HCT116 (cell line): ENCODE measurements at regions not wholly inside any gene's neighbourhood (a gene's known extent, or its start where the extent isn't known, plus 50 kb on each side); places are given as distances from the start of the nearest gene placed in this dataset.

ENCODE experiments used
- ATAC-seq: fragments of 200-7000 bp; cut with Tn5 transposase; 2 replicates; pipeline ENCODE4 v1.9.1; 2020; ENCODE audit warnings: mild to moderate bottlenecking, moderate library complexity
- BruUV-seq: library from RNA; stranded (reverse); fragments of 400-500 nt; replicated peaks from 2 replicates; lab custom pipeline; 2021; lab: Mats Ljungman, UMichigan
- CTCF ChIA-PET: fragments of 300-600 bp; sonication (Branson Sonifier 250); formaldehyde crosslinking; loops from one replicate; lab custom pipeline; 2021; ENCODE audit warnings: antibody characterized with exemption; lab: Charles Lee
- POLR2A ChIA-PET: fragments of 300-600, 350-600 bp; sonication (Branson Sonifier 250); formaldehyde crosslinking; loops from one replicate; lab custom pipeline; 2021; ENCODE audit warnings: antibody characterized with exemption; lab: Charles Lee
- RAD21 ChIA-PET, 2 experiments: fragments of 300-600 bp; sonication (Branson Sonifier 250); formaldehyde crosslinking; loops; one replicate each; lab custom pipeline; 2023; ENCODE audit warnings: low total read pairs in 2 of 2; ENCODE audit not compliant: uncharacterized antibody in 2 of 2, unreplicated experiment in 2 of 2, low non-redundant PET in 1 of 2; lab: Charles Lee
- DNase-seq: peaks from one replicate; pipeline ENCODE4 v3.0.0-alpha.2; 2010; ENCODE audit warnings: low read depth, low spot score
- H2AFZ ChIP-seq: fragments of 200-600 bp; shearing (Covaris generic), sonication (generic); 2 replicates; pipeline ENCODE4 v1.6.1; 2017; ENCODE audit warnings: low read depth, mixed run types, mixed read lengths, antibody characterized with exemption, low read length; ENCODE audit not compliant: poor library complexity, severe bottlenecking
- H3K27ac ChIP-seq: 2 replicates; pipeline ENCODE4 v1.5.1; 2012; ENCODE audit warnings: low read depth, low read length
- H3K27me3 ChIP-seq: fragments of 200-600 bp; sonication (generic); 2 replicates; pipeline ENCODE4 v1.6.1; 2016; ENCODE audit warnings: mixed run types, low read length, mixed read lengths; ENCODE audit not compliant: insufficient read depth
- H3K36me3 ChIP-seq, 2 experiments: fragments of 200-500 bp in 1 of 2; fragments of 200-600 bp in 1 of 2; sonication (Bioruptor generic) in 1 of 2; sonication (generic) in 1 of 2; 2 replicates each; pipeline versions ENCODE4 v1.5.1 to v1.6.1; 2014 to 2016; ENCODE audit warnings: low read length in 2 of 2, inconsistent platforms in 1 of 2, mixed read lengths in 1 of 2, mixed run types in 1 of 2; ENCODE audit not compliant: insufficient read depth in 2 of 2, control insufficient read depth in 1 of 2
- H3K4me1 ChIP-seq, 2 experiments: fragments of 200-600 bp in 1 of 2; sonication (generic) in 1 of 2; 2 replicates each; pipeline versions ENCODE4 v1.5.1 to v1.6.1; 2012 to 2017; ENCODE audit warnings: low read length in 2 of 2, inconsistent platforms in 1 of 2, mild to moderate bottlenecking in 1 of 2, mixed read lengths in 1 of 2, mixed run types in 1 of 2, moderate library complexity in 1 of 2; ENCODE audit not compliant: insufficient read depth in 2 of 2, control insufficient read depth in 1 of 2
- H3K4me2 ChIP-seq: fragments of 200-600 bp; sonication (generic); 2 replicates; pipeline ENCODE4 v1.6.1; 2017; ENCODE audit warnings: mixed run types, low read length, mixed read lengths
- H3K4me3 ChIP-seq, 2 experiments: fragments of 200-600 bp in 1 of 2; sonication (generic) in 1 of 2; replicated peaks in 1 of 2; 2 replicates each; pipeline ENCODE4 v1.5.1; 2011 to 2016; ENCODE audit warnings: low read length in 2 of 2, control low read depth in 1 of 2, low read depth in 1 of 2, mild to moderate bottlenecking in 1 of 2, mixed read lengths in 1 of 2, mixed run types in 1 of 2
- H3K79me2 ChIP-seq: fragments of 200-600 bp; sonication (generic); 2 replicates; pipeline ENCODE4 v1.6.1; 2017; ENCODE audit warnings: mild to moderate bottlenecking, mixed run types, low read length, moderate library complexity, mixed read lengths; ENCODE audit not compliant: insufficient read depth
- H3K9ac ChIP-seq: fragments of 200-600 bp; sonication (generic); 2 replicates; pipeline ENCODE4 v1.6.1; 2016; ENCODE audit warnings: low read length, mixed read lengths
- H3K9me2 ChIP-seq: fragments of 200-600 bp; sonication (generic), shearing (Covaris generic); 2 replicates; pipeline ENCODE4 v1.6.1; 2017; ENCODE audit warnings: mixed run types, mild to moderate bottlenecking, moderate library complexity; ENCODE audit not compliant: insufficient read depth
- H3K9me3 ChIP-seq, 2 experiments: fragments of 200-500 bp in 1 of 2; fragments of 200-600 bp in 1 of 2; sonication (Bioruptor generic) in 1 of 2; sonication (generic) in 1 of 2; 2 replicates each; pipeline ENCODE4 v1.6.1; 2014 to 2017; ENCODE audit warnings: low read length in 2 of 2, mixed read lengths in 2 of 2, inconsistent platforms in 1 of 2, low read depth in 1 of 2, mild to moderate bottlenecking in 1 of 2, mixed run types in 1 of 2, moderate library complexity in 1 of 2; ENCODE audit not compliant: control insufficient read depth in 1 of 2, insufficient read depth in 1 of 2
- H4K20me1 ChIP-seq: fragments of 200-600 bp; sonication (generic), shearing (Covaris generic); 2 replicates; pipeline ENCODE4 v1.6.1; 2017; ENCODE audit warnings: mixed run types, mild to moderate bottlenecking, moderate library complexity; ENCODE audit not compliant: insufficient read depth
- CEBPB ChIP-seq: IDR thresholded peaks from 2 replicates; pipeline ENCODE4 v1.6.1; 2012; ENCODE audit warnings: low read depth
- EGR1 ChIP-seq: IDR thresholded peaks from 2 replicates; pipeline ENCODE4 v1.6.1; 2012; ENCODE audit warnings: low read depth
- FOSL1 ChIP-seq: IDR thresholded peaks from 2 replicates; pipeline ENCODE4 v1.6.1; 2012; ENCODE audit warnings: low read depth
- JUND ChIP-seq: IDR thresholded peaks from 2 replicates; pipeline ENCODE4 v1.6.1; 2012
- POLR2A ChIP-seq: IDR thresholded peaks from 2 replicates; pipeline ENCODE4 v1.7.0; 2011; ENCODE audit warnings: borderline replicate concordance; ENCODE audit not compliant: insufficient read depth, insufficient read length; ENCODE audit errors: extremely low read depth
- RAD21 ChIP-seq: IDR thresholded peaks from 2 replicates; pipeline ENCODE4 v1.6.1; 2012; ENCODE audit warnings: low read depth, mild to moderate bottlenecking
- SIN3A ChIP-seq: IDR thresholded peaks from 2 replicates; pipeline ENCODE4 v1.6.1; 2012; ENCODE audit warnings: low read depth
- SP1 ChIP-seq: IDR thresholded peaks from 2 replicates; pipeline ENCODE4 v1.6.1; 2012; ENCODE audit warnings: low read depth
- SRF ChIP-seq: IDR thresholded peaks from 2 replicates; pipeline ENCODE4 v1.6.1; 2012; ENCODE audit warnings: low read depth
- TCF7L2 ChIP-seq: IDR thresholded peaks from 2 replicates; pipeline ENCODE4 v1.7.0; 2011; ENCODE audit warnings: borderline replicate concordance, inconsistent platforms; ENCODE audit not compliant: insufficient read depth, insufficient read length; ENCODE audit errors: extremely low read depth
- YY1 ChIP-seq: IDR thresholded peaks from 2 replicates; pipeline ENCODE4 v1.6.1; 2011; ENCODE audit warnings: low read length, low read depth, moderate library complexity, mild to moderate bottlenecking; ENCODE audit not compliant: insufficient replicate concordance; ENCODE audit errors: extremely low read depth
- ZFX ChIP-seq: fragments of 450-650 bp; IDR thresholded peaks from 2 replicates; pipeline ENCODE4 v1.6.1; 2017
- ZNF274 ChIP-seq: fragments of 200-500 bp; sonication (Bioruptor generic); IDR thresholded peaks from 2 replicates; pipeline ENCODE4 v1.6.1; 2014; ENCODE audit warnings: mild to moderate bottlenecking, low read depth, low read length, inconsistent platforms
- intact Hi-C: fragments of 100-400 bp; cut with micrococcal nuclease; formaldehyde crosslinking; loops from 2 replicates; pipeline ENCODE4 v1.10.0; 2022
- TF ChIP-seq, protein P1 (sequence below): IDR thresholded peaks from 2 replicates; pipeline ENCODE4 v1.6.1; 2012
- TF ChIP-seq, protein P2 (sequence below): IDR thresholded peaks from 2 replicates; pipeline ENCODE4 v1.6.1; 2012

DNA sequence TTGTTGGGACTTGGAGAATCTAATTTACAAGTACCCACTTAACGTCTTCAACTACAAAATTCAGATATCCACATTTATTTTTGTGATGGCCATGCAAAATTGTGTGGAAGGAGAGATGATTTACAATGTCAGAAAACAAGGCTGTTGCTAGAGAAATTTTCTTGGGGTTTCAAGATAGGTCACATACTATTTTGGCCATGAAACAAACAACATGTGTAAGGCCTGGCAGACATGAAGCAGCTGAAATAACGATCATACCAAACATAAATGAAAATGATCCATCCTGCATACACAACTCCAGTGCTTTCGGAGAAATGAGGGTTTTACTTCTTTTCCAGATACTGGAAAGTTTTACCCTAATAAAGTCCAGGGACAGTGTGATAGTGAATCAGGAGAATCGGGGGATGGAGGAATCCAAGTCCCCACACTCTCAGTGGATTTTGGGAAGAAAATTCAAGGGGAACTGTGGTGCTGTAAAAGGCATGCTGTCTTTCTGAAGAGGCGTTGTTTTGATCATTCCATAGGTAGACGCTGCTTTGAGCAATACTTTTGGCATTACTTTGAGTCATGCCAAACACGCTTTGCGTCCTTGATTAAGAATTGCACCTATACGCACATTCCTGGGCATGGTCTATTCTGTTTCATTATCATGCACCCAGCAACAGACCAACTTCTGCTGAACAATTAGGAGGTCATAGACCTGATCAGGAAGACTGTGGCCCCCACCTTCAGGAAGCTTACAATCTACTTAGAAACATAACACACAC is 79.4 kb downstream of the POU3F3 start:
- Histone ChIP-seq H4K20me1 (no peaks in the 10 kb centered on the region), H3K4me2 (no peak overlapping the region), H3K9me2 (no peaks in the 10 kb centered on the region), H3K4me3 (no peak overlapping the region), H3K9ac (no peak overlapping the region), H3K27me3 (peaks cover 16% of the 10 kb centered on the region), H2AFZ (no peak overlapping the region), H3K27ac (no peak overlapping the region), H3K36me3 (no peaks in the 10 kb centered on the region), H3K4me1 (no peaks in the 10 kb centered on the region), H3K9me3 (no peaks in the 10 kb centered on the region), H3K79me2 (no peaks in the 10 kb centered on the region)
- intact Hi-C loops: no loop called here
- CTCF ChIA-PET: no interaction called here
- TF ChIP-seq SIN3A: no peak
- no peak for TF ChIP-seq YY1
- TF ChIP-seq EGR1: no peak
- TF ChIP-seq ZFX: no peak
- no peak for TF ChIP-seq POLR2A
- no peak for TF ChIP-seq JUND
- POLR2A ChIA-PET: no interaction called here
- DNase-seq (no peak), ATAC-seq (no peak)
- BruUV-seq: no TSS peak
- RAD21 ChIA-PET: no interaction called here

DNA sequence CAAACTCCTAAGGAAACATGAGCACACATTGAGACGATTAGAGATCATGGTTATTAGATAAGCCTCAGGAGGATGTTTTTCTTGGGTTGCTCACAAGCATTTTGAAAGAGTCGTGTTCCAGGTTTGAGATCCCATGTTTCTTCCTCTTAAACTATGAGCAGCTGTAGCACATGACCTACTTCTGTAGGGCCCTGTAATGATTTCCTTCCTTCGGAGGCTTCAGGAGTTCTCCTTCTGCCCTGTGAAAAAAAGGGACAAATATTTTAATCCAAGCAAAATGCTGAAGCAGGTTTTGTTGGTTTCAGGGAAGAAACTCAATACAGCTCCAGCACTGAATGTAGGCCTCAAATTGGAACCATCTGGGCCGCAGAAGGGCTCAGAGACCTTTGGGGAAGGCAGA is 82.6 kb downstream of the POU3F3 start:
- Histone ChIP-seq H3K4me3 (no peak overlapping the region), H3K79me2 (no peaks in the 10 kb centered on the region), H3K4me1 (no peaks in the 10 kb centered on the region), H3K9me2 (no peaks in the 10 kb centered on the region), H3K9ac (no peak overlapping the region), H3K27ac (no peak overlapping the region), H3K9me3 (no peaks in the 10 kb centered on the region), H2AFZ (no peak overlapping the region), H3K4me2 (no peak overlapping the region), H3K36me3 (no peaks in the 10 kb centered on the region), H4K20me1 (no peaks in the 10 kb centered on the region), H3K27me3 (peaks cover 5% of the 10 kb centered on the region; the same call in 1 of the 2 replicates)
- ChIA-PET CTCF (no interaction called here), RAD21 (no interaction called here), POLR2A (no interaction called here)
- intact Hi-C loops: no loop called here
- TF ChIP-seq TCF7L2: no peak
- no peak for TF ChIP-seq SP1
- no peak for TF ChIP-seq ZNF274
- no peak for TF ChIP-seq SRF
- TF ChIP-seq ZFX: no peak
- no peak for TF ChIP-seq RAD21
- no peak for TF ChIP-seq CEBPB
- TF ChIP-seq, protein P1, sequence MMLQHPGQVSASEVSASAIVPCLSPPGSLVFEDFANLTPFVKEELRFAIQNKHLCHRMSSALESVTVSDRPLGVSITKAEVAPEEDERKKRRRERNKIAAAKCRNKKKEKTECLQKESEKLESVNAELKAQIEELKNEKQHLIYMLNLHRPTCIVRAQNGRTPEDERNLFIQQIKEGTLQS: no peak
- no peak for TF ChIP-seq JUND
- no peak for TF ChIP-seq FOSL1
- TF ChIP-seq SIN3A: no peak
- TF ChIP-seq, protein P2, sequence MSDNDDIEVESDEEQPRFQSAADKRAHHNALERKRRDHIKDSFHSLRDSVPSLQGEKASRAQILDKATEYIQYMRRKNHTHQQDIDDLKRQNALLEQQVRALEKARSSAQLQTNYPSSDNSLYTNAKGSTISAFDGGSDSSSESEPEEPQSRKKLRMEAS: no peak
- no peak for DNase-seq
- no TSS peak for BruUV-seq
- ATAC-seq: no peak
